ENCODE measurements at regions not wholly inside any gene's neighbourhood (a gene's known extent, or its start where the extent isn't known, plus 50 kb on each side); places are given as distances from the start of the nearest gene placed in this dataset.

DNA sequence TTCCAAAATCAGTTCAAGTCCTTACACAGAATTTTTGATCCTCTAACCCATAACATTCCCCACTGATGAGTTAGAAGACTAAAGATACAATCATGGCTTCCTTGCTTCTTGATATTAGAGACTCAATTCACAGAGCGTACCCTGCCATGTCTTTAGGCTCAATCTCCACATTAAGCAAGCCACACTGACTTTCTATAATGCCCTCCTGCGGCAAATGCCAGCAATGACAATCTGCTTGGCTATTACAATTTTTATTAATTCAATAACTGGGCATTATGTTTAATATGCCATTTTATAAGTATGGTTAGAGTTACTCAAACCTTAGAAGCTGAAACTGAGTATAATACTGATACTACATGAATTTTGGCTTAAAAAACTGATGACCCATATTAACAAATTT is 479.7 kb upstream of the NR2F2 start:
- no peak for DNase-seq

DNA sequence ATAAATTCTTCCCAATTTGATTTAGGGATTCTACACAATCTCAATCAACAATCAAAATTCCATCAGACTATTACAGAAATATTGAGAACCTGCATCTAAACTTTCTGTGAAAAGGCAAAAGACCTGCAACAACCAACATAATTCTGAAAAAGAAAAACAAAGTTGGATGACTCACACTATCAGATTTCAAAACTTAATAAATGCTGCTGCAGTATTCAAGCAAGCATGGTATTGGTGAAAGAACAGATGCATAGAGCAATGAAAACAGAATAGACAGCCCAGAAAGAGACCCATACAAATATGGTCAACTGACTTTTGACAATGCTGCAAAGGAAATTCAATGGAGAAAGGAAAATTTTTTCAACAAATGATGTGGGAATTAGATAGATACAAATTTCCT is 477.1 kb upstream of the NR2F2 start:
- no peak for DNase-seq

DNA sequence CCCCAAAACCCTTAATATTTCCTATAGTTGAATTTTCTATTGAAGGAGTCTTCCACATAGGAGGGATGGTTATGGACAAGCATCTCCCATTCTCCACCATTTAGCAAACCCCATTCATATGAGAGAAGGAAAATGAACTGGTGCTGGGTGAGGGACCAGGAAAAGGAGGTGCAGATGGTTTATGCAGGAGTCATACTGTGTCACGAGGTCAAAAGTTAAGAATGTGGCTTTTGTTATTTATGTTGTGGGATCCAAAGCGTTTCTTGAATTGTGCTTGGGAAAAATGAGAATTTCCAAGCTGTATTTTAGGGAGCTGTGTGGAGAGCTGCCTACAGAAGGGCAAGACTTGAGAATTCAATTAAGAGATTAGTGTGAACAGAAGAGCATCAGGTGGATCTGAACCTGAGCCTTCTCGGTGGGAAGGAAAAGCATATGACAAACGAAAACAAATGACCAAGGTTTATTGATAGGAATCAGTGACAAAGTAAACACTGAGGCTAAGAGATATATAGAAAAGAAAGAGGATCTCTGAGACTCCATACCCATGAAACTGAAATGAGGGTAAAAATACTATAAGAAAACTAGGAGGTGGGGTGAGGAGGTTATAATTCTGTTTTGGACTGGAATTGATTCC is 473.3 kb upstream of the NR2F2 start:
- DNase-seq = no peak

- DNase-seq = no peak
Observed at GRCh38 chr15:95857758-95858157, 472.7 kb upstream of the NR2F2 start.

GRCh38 chr15:95860406-95860805 is 470.1 kb upstream of the NR2F2 start:
- no peak for DNase-seq

DNA sequence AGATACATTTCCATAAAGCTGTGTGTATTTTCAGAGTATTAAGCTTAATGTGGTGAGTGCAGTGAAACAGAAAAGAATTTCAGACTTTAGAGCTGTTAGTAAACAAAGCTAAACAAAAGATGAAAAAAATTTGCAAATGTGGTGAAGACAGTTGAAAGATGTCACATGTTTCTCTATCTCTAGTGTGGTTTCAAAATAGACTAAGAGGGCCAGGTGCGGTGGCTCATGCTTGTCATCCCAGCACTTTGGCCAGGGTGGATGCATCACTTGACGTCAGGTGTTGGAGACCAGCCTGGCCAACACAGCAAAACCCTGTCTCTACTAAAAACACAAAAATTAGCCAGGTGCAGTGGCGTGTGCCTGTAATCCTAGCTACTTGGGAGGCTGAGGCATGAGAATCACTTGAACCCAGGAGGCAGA is 466.0 kb upstream of the NR2F2 start:
- DNase-seq = no peak

- DNase-seq = no peak
Observed at GRCh38 chr15:95865330-95865739, 465.2 kb upstream of the NR2F2 start.

- no peak for DNase-seq
Observed at GRCh38 chr15:95866711-95867440, 463.6 kb upstream of the NR2F2 start.

DNA sequence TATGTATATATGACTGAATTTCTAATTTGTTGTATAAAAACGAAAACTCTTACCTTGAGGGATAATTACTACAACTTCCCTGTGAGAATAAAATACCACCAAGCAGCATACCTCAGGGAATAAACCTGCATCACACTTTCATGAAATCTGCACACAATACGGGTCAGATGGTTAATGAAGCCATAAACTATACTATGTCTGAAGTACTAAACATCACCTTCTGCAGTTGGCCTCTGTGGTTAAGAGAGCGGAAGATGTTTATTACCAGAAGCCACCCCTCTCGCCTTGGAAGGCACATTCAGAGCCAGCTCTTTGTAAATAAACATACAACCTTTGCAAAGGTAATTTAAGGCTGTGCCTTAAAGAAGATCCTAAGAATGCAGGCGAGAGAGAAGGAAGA is 462.1 kb upstream of the NR2F2 start:
- DNase-seq = no peak

- no peak for DNase-seq
Observed at GRCh38 chr15:95868970-95869369, 461.5 kb upstream of the NR2F2 start.

GRCh38 chr15:95869920-95870319 is 460.6 kb upstream of the NR2F2 start:
- no peak for DNase-seq

GRCh38 chr15:95872366-95872771 is 458.1 kb upstream of the NR2F2 start:
- DNase-seq = no peak

GRCh38 chr15:95874637-95875036 is 455.9 kb upstream of the NR2F2 start:
- DNase-seq = no peak

- DNase-seq = no peak
Observed at GRCh38 chr15:95875121-95875643, 455.3 kb upstream of the NR2F2 start.

- DNase-seq = no peak
Observed at GRCh38 chr15:95880031-95880570, 450.4 kb upstream of the NR2F2 start.

DNA sequence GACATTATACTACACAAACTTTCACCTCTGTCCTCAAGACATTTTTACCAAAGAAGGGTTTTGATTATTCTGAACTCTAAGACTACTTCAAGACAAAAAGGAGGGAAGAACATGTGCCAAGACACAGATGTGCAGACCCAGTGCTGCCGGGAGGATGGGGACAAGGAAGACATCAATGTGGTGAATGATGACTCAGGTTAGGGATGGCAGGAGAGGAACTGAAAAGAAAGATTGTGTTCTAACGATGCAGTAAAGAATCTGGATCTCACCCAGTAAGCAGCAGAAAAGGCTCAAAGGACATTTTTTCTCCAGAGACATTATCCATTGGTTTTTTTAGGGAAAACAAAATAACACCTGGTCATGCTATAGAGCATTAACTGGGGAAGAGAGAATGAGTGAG is 449.9 kb upstream of the NR2F2 start:
- no peak for DNase-seq

DNA sequence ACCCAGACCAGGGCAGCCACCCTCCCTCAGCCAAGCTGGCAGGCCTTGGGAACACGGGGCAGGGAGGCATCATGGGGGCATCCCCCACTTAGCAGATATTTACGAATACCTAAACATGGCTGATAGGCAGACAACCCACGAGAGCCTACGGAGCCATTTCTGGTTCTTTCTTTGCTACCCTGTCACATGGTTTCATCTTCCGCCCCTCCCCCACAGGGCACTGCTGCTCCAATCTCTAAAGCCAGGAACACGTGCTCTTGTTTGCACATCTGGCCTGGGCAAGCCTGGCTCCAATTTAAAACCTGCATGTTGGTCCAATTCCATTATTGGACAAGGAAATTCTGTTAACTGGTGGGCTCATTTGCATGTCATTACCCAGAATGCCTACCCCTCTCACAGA is 447.4 kb upstream of the NR2F2 start:
- DNase-seq = no peak

GRCh38 chr15:95884276-95884675 is 446.2 kb upstream of the NR2F2 start:
- DNase-seq = no peak

DNA sequence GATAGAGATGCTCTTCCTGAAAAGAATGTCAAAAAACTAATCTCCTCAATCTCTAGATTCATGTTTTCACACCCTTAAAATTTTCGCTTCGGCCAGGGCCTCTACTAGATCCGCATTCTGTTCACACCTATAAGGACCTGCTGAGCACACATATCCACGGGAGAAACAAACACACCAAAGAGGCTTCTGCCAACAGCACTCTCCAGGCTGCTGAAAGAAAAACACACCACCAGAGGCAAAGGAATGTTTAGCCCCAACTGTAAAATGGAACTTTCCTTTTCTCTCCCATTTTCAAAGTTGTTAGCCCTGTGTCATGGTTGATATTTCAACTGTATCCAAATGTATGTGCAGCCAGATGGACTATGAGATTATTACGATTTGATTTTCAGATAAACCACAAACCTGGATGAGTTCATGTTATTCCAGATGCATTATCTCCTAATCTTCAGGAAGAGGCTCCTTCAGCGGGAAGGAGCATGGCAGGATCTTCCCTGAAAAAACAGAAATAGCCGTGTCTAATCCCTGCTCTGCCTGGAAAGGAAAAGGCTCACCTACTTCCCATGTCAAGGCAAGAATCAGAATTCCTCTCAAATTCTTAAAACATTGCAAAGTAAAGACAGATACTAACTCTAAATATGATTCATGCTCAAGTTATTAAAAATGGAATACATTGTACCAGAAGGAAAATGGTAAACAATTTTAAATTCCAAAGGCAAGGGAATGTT is 442.7 kb upstream of the NR2F2 start:
- no peak for DNase-seq

- no peak for DNase-seq
Observed at GRCh38 chr15:95888762-95889161, 441.7 kb upstream of the NR2F2 start.

DNA sequence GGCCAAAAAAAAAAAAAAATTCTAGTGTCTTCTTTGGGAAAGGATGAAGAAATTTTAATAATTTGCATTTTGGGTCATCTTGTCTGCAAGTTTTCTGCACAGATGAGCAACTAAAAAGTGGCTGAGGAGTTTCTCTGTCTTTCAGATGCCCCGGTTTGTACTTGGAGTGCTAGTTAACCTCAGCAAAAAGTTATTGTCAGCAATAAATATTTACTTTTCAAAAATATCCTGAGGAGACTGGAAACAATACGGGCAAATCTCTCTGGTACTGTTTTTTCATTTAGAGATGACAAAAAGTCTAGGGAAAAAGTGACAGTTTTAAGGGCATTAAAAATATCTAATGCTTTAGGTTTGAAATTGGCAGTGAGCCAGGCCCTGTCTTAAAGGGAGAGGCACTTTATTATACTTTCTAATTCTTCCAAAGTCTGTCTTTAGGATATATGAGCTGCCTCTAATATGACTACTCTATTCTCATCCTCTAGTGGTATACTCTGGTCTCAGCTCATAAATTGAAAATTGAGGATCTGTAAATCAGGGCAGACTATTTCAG is 436.0 kb upstream of the NR2F2 start:
- no peak for DNase-seq

GRCh38 chr15:95895508-95895907 is 435.0 kb upstream of the NR2F2 start:
- no peak for DNase-seq

Measured in hypothalamus (tissue), 51 donors.